NCI-H1092 (cell line): ENCODE measurements at regions not wholly inside any gene's neighbourhood (a gene's known extent, or its start where the extent isn't known, plus 50 kb on each side); places are given as distances from the start of the nearest gene placed in this dataset.
"Not testable (repeated sequence)": the region's sequence is repeated elsewhere in the genome, so short reads cannot be mapped to it uniquely, and the experiment has no call there.

Experiments
- DNase-seq: peaks from one replicate; lab custom pipeline; 2025; lab: John Stamatoyannopoulos, UW

- DNase-seq, result no peak
Measured at GRCh38 chr3:10703875-10704274, 112.2 kb upstream of the SLC6A11 start.

- DNase-seq, result no peak
Measured at GRCh38 chr3:10706156-10706739, 109.8 kb upstream of the SLC6A11 start.

- no peak for DNase-seq
Measured at GRCh38 chr3:10706740-10707399, 109.2 kb upstream of the SLC6A11 start.

- no peak for DNase-seq
Measured at GRCh38 chr3:10707400-10708215, 108.4 kb upstream of the SLC6A11 start.

GRCh38 chr3:10708216-10708893, 107.7 kb upstream of the SLC6A11 start:
- DNase-seq, result no peak

GRCh38 chr3:10709110-10709781, 106.8 kb upstream of the SLC6A11 start:
- no peak for DNase-seq

- DNase-seq, result no peak
Measured at GRCh38 chr3:10712121-10712520, 103.9 kb upstream of the SLC6A11 start.

GRCh38 chr3:10713656-10714055, 102.4 kb upstream of the SLC6A11 start:
- no peak for DNase-seq

GRCh38 chr3:10715886-10716285, 100.1 kb upstream of the SLC6A11 start:
- no peak for DNase-seq

GRCh38 chr3:10716964-10717363, 99.1 kb upstream of the SLC6A11 start:
- DNase-seq, result no peak

GRCh38 chr3:10717756-10718155, 98.3 kb upstream of the SLC6A11 start:
- DNase-seq, result no peak

GRCh38 chr3:10721101-10721500, 94.9 kb upstream of the SLC6A11 start:
- DNase-seq, result no peak

GRCh38 chr3:10722911-10723310, 93.1 kb upstream of the SLC6A11 start:
- peak; percentile 82 for DNase-seq

- DNase-seq, result no peak
Measured at GRCh38 chr3:10723991-10724390, 92.0 kb upstream of the SLC6A11 start.

- DNase-seq, result no peak
Measured at GRCh38 chr3:10725067-10725466, 91.0 kb upstream of the SLC6A11 start.

GRCh38 chr3:10725846-10726245, 90.2 kb upstream of the SLC6A11 start:
- DNase-seq, result no peak

- DNase-seq, result no peak
Measured at GRCh38 chr3:10726787-10727186, 89.2 kb upstream of the SLC6A11 start.

GRCh38 chr3:10729439-10729838, 86.6 kb upstream of the SLC6A11 start:
- no peak for DNase-seq

GRCh38 chr3:10732292-10732691, 83.7 kb upstream of the SLC6A11 start:
- DNase-seq, result no peak

GRCh38 chr3:10733297-10733696, 82.7 kb upstream of the SLC6A11 start:
- no peak for DNase-seq

- not testable (repeated sequence) for DNase-seq
Measured at GRCh38 chr3:10736444-10736843, 79.6 kb upstream of the SLC6A11 start.

GRCh38 chr3:10737785-10738184, 78.2 kb upstream of the SLC6A11 start:
- no peak for DNase-seq
